ENCODE measurements at regions not wholly inside any gene's neighbourhood (a gene's known extent, or its start where the extent isn't known, plus 50 kb on each side); places are given as distances from the start of the nearest gene placed in this dataset.

GRCh38 chrX:129039176-129039575, 484.1 kb downstream of the SMARCA1 start:
- TF ChIP-seq CTCF (IDR thresholded peaks at IDR 0.05) (no peak), EZH2phosphoT487 (IDR thresholded peaks at IDR 0.05) (no peak)
